ENCODE measurements at regions not wholly inside any gene's neighbourhood (a gene's known extent, or its start where the extent isn't known, plus 50 kb on each side); places are given as distances from the start of the nearest gene placed in this dataset.
"Not testable (repeated sequence)": the region's sequence is repeated elsewhere in the genome, so short reads cannot be mapped to it uniquely, and the experiment has no call there.

DNA sequence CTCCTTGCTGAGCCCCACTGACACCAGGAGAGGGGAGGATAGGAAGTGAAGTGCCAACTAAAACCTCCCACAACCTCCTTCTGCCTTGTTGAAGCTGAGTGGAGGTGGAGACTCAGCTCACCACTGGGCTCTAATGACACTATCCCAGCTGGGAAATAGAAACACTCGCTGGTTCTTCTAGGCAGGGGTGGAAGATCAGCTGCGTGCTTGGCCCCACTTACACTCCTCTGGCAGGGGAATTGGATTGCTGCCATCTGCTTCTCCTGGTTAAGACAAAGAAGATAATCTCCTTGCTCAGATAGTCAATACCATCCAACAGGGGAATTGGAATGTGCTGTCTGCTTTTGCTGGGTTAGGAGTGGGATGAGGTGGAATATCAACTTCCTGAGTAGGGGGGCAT lies 392.5 kb downstream of the ZNF674 start:
- no peak for DNase-seq

DNA sequence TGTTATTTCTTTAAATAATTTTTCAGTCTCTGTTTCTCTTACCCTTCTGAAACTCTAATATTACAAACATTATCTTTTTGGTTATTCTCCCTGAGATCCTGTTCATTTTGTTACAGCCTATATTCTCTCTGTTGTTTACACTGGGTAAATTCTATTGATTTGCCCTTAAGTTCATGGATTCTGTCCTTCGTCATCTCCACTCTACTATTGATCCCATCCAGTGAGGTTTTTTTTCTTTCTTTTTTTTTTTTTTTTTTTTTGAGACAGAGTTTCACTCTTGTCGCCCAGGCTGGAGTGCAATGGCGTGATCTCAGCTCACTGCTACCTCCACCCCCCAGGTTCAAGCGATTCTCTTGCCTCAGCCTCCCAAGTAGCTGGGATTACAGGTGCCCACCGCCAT lies 393.9 kb downstream of the ZNF674 start:
- not testable (repeated sequence) for DNase-seq

DNA sequence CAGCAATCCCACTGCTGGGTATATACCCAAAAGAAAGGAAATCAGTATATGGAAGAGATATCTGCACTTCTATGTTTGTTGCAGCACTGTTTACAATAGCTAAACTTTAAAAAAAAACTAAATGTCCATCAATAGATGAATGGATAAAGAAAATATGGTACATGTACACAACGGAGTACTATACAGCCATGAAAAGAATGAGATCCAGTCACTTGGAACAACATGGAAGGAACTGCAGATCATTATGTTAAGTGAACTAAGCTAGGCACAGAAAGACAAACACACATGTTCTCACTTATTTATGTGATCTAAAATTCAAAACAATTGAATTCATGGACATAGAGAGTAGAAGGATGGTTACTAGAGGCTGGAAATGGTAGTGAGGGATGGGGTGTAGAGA lies 400.7 kb downstream of the ZNF674 start:
- DNase-seq: no peak

DNA sequence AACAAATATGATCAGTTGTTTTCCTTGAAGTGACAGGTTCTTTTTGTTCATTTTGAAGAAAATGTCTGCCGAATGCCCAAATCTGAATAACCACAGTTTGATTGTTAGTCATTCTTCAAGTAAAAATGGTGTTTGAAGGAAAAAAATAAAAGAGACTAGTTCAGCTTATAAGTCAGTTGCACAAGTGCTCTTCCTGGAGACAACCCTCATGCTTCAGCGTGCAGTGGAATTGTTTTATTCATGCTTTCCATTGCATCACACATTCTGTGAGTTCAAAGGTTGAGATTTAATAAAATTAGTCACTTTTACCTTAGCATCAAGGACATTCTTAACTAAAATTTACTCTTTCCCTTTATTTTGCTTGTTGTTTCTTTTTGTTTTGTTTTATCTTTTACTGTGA lies 404.9 kb downstream of the ZNF674 start:
- DNase-seq: no peak

GRCh38 chrX:46130247-46130646 lies 415.0 kb downstream of the ZNF674 start:
- no peak for DNase-seq

GRCh38 chrX:46125111-46125510 lies 420.1 kb downstream of the ZNF674 start:
- no peak for DNase-seq

DNA sequence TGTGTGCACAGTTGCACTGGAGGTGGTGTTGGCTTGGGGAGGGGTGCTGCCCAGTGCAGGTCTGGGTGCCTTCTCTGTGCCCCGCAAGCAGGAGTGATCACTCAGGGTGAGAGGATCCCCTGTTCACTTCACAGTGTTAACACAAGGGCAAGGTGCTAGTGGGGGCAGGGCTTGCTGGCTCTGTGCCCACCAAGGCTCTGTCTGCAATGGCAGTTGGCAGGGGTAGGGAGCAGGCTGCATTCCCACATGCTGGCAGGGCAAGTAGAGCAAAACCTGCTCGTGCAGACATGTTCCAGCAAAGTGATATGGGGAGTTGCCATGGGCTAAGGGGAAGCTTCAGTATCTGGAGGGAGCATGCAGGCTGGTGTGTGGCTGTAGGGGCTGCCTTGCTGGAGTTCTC lies 428.0 kb downstream of the ZNF674 start:
- no peak for DNase-seq

DNA sequence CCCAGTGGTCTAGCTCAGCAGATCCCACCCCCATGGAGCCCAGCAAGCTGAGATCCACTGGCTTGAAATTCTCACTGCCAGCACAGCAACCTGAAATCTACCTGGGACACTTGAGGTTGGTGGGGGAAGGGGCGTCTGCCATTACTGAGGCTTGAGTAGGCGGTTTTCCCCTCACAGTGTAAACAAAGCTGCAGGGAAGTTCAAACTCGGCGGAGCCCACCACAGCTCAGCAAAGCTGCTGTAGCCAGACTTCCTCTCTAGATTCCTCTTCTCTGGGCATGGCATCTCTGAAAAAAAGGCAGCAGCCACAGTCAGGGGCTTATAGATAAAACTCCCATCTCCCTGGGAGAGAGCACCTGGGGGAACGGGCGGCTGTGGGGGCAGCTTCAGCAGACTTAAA lies 457.9 kb downstream of the ZNF674 start:
- DNase-seq: not testable (repeated sequence)

DNA sequence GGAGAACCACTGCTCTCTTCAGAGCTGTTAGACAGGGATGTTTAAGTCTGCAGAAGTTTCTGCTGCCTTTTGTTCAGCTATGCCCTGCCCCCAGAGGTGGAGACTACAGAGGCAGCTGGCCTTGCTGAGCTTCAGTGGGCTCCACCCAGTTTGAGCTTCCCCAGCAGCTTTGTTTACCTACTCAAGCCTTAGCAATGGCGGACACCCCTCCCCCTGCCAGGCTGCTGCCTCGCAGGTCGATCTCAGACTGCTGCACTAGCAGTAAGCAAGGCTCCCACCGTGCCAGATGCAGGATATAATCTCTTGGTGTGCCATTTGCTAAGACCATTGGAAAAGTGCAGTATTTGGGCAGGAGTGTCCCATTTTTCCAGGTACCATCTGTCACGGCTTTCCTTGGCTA lies 465.1 kb downstream of the ZNF674 start:
- not testable (repeated sequence) for DNase-seq

DNA sequence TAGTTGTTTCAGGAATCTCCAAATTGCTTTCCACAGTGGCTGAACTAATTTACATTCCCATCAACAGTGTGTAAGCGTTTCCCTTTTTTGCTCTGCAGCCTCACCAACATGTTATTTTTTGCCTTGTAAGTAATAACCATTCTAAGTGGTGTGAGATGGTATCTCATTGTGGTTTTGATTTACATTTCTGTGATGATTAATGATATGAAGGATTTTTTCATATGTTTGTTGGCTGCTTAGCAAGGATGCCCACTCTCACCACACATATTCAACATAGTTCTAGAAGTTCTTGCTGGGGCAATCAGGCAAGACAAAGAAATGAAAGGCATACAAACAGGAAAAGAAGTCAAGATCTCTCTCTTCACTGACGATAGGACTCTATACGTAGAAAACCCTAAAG lies 472.4 kb downstream of the ZNF674 start:
- no peak for DNase-seq

- DNase-seq: no peak
Observed at GRCh38 chrX:46072372-46072771, 472.8 kb downstream of the ZNF674 start.

DNA sequence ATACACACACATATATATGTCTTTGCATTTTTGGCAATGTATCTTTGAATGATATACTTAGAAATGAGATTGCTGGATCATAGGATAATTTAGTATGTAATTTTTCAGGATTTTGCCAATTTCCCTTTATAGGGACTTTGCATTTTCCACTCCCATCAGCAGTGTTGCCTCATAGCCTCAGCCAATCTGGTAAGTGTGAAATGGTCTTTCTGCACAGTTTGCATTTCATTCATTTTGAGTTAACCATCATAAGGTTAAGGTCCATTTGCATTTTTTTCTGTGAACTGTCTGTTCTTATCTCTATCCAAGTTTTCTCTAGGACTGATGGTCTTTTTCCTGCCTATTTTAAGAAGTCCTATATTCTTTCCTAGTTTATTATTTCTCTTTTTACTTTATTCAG lies 474.8 kb downstream of the ZNF674 start:
- no peak for DNase-seq

DNA sequence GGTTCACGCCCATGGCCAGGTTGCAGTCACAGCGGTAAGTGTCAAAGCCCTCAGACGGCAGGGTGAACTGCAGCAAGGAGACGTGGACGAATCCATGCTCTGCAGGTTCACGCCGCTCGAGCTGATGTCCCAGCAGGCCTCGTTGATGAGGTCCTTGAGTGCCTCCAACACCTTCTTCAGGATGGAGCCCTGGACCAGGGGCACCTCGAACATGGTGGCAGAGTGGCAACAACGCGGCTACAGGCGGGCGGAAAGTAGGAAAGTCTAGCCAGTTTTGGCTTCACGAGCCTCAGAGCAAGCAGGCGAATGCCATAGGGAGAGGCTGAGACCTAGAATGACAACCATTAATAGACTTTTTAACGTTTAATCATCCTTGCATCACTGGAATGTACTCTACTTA lies 485.9 kb downstream of the ZNF674 start:
- no peak for DNase-seq

DNA sequence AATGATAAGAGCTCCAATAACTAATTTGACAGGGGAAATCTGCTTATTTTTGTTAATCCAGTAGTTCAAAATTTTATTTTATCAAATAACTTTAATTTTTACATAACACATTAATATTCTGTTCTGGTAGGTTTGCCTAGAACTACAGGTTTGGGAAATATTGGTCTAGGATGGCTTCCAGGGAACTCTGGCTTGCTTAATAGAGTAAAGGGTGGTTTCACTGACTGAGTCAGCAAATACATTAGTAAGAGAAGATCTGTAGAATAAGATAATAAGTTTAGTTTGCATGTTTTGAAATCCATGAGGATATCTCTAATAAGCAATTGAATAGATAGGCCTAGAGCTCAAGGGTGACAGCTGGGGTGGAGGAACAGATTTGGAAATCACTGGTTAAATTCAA lies 500.7 kb downstream of the ZNF674 start:
- DNase-seq: no peak

GRCh38 chrX:46040001-46040400 lies 505.2 kb downstream of the ZNF674 start:
- no peak for DNase-seq

GRCh38 chrX:46039526-46039925 lies 505.7 kb downstream of the ZNF674 start:
- DNase-seq: no peak

DNA sequence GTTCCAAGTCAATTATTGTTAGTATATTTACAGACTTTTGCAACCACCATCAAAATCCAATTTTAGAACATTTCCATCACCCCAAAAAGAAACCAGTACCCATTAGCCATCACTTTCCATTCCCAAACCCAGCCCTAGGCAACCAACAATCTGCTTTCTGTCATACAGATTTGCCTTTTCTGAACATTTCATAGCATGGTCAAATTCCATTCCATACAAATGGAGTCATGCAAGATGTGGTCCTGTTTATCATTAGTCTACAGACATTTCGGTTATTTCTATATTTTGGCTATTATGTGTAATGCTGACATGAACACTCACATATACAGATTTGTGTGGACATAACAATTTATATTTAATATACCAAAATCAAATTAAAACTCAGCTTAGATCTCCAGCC lies 508.7 kb downstream of the ZNF674 start:
- no peak for DNase-seq

GRCh38 chrX:46034868-46035267 lies 510.4 kb downstream of the ZNF674 start:
- no peak for DNase-seq

GRCh38 chrX:46029777-46030176 lies 515.4 kb downstream of the ZNF674 start:
- no peak for DNase-seq

DNA sequence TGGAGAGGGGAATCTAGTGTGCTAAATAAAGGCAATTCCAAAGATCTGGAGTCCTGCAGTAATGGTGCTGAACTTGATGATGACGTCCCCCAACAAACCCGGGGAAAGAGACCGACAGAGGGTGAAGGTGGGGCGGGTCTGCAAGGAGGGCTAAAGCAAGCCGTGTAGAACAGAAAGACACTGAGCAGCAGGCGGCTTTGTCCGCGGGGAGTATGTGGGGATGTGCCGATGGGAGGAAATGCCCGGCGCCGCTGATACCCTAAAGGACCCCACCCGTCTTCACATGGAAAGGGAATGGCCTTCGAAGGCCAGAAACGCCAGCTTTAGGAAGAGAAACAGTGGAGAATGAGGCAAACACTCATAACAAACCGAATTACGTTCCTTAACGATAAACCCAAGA lies 528.9 kb downstream of the ZNF674 start:
- no peak for DNase-seq

DNA sequence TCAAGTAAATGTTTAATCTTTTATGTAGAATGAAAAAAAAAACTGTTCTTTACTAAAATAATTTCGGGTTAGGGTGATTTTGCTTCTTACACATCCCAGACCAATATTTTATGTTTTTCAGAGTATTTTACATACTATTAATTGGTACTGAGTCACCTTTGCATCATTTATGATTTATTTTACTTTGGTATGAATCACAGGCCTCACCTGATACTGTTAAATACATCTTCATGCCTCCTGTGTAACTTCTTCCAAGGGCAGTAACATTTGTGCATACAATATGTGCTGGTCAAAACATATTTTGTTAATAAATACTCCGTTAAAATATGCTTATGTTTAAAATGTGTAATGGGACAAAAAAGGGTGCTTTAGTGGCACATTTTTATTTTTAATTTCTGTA lies 529.6 kb downstream of the ZNF674 start:
- DNase-seq: no peak

DNA sequence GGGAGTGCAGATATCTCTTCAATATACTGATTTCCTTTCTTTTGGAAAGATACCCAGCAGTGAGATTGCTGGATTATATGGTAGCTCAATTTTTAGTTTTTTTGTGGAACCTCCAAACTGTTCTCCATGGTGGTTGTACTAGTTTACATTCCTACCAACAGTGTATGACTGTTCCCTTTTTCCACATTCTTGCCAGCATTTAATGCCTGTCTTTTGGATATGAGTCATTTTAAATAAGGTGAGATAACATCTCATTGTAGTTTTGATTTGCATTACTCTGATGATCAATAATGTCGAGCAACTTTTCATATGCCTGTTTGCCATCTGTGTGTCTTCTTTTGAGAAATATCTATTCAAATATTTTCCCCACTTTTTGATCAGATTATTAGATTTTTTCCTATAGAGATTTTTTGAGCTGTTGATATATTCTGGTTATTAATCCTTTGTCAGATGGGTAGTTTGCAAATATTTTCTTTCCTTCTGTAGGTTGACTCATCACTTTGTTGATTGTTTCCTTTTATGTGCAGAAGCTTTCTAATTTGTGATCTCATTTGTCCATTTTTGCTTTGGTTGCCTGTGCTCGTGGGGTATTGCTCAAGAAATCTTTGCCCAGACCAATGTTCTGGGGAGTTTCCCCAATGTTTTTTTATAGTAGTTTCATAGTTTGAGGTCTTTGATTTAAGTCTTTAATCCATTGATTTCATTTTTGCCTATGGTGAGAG lies 552.7 kb downstream of the ZNF674 start:
- DNase-seq: no peak

GRCh38 chrX:45986971-45987370 lies 558.2 kb downstream of the ZNF674 start:
- DNase-seq: no peak

GRCh38 chrX:45986081-45986480 lies 559.1 kb downstream of the ZNF674 start:
- no peak for DNase-seq

DNA sequence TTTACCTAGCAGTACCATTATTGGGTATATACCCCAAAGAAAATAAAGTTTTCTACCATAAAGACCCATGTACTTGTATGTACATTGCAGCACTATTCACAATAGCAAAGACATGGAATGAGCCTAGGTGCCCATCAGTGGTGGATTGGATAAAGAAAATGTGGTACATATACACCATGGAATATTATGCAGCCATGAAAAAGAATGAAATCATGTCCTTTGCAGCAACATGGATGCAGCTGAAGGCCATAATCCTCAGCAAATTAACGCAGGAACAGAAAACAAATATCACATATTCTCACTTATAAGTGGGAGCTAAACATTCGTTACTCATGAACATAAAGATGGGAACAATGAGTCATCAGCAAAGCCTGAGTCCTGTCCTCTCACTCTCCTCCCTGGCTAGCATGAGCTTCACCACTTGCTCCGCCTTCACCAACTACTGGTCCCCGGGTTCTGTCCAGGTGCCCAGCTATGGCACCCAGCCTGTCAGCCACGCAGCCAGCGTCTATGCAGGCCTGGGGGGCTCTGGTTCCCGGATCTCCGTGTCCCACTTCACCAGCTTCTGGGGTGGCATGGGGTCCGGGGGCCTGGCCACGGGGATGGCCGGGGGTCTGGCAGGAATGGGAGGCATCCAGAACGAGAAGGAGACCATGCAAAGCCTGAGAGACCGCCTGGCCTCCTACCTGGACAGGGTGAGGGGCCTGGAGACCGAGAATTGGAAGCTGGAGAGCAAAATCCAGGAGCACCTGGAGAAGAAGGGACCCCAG lies 562.1 kb downstream of the ZNF674 start:
- DNase-seq: not testable (repeated sequence)
